WI38 (cell line): ENCODE measurements at regions not wholly inside any gene's neighbourhood (a gene's known extent, or its start where the extent isn't known, plus 50 kb on each side); places are given as distances from the start of the nearest gene placed in this dataset.

ENCODE experiments used
- H3K4me3 ChIP-seq: 2 replicates; pipeline ENCODE4 v1.5.1; 2011; ENCODE audit warnings: low read depth, mild to moderate bottlenecking, control low read depth, low read length
- TF ChIP-seq, protein P1 (sequence below): IDR thresholded peaks from 2 replicates; pipeline ENCODE4 v1.5.1; 2012; ENCODE audit warnings: low read depth, mild to moderate bottlenecking, control low read depth, low read length

- H3K4me3 ChIP-seq = no peak overlapping the region
- TF ChIP-seq, protein P1, sequence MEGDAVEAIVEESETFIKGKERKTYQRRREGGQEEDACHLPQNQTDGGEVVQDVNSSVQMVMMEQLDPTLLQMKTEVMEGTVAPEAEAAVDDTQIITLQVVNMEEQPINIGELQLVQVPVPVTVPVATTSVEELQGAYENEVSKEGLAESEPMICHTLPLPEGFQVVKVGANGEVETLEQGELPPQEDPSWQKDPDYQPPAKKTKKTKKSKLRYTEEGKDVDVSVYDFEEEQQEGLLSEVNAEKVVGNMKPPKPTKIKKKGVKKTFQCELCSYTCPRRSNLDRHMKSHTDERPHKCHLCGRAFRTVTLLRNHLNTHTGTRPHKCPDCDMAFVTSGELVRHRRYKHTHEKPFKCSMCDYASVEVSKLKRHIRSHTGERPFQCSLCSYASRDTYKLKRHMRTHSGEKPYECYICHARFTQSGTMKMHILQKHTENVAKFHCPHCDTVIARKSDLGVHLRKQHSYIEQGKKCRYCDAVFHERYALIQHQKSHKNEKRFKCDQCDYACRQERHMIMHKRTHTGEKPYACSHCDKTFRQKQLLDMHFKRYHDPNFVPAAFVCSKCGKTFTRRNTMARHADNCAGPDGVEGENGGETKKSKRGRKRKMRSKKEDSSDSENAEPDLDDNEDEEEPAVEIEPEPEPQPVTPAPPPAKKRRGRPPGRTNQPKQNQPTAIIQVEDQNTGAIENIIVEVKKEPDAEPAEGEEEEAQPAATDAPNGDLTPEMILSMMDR = no peak
Observed at GRCh38 chr10:30182191-30183054, 123.0 kb upstream of the JCAD start.

DNA sequence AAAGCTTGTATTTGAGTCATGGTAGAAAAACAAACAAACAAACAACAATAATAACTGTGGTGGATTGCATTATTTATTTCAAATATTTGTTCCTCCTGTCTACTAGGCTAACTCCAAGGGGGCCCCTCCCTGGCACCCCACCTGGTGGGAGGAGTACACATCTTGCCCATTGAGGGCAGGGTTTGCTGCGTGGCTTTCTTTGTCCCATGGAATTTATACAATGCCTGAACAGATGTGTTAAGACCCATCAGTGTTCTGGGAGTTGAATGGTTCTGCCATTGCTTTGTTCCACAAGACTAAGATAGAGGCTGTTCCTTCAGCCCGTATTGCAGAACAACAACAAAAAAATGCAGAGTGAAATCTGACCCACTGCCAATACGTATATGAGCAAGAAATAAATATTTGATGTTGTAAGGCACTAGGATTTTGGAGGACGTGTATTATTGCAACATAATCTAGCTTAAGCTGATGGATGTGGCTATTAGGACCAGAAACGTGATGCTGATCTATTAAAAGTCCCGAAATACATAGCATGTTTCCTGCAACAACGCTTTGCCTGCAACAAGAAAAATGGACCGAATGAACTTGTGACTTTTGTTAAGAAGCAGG is 119.1 kb upstream of the JCAD start:
- no peak overlapping the region for H3K4me3 ChIP-seq
- TF ChIP-seq, protein P1 = no peak

DNA sequence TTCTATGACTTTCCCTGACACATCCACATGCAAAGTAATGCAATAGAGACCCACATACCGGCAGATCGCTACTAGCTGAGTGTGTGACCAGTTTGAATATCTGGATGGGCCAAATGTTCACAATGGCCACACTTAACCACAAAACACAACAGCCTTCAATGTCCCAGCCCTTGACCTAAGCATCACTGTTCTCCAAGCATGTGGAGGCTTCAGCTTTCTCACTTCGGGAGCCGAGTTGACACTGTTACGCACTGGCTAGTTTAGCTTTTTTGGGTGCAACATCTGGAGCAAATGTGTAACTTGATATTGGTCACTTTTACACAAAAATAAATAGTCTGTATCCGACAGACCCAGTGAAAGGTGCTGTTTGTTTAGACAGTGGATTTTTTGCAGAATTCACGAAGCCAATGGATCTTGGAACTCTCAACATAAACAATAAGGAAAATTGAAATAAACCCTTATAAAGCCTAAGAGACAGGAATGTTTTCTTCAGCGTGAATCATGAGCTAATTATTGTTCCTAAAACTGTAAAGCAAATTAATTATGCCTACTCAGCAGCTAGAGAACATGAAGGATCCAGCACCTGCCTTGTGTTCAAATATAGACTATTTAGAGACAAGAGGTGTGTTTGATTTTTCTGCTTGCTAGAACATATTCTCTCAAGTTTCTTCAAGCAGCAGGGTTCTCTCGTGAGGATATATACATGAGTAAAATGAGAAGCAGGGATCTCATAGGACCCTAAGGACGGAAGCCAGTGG is 117.6 kb upstream of the JCAD start:
- TF ChIP-seq, protein P1 = no peak
- H3K4me3 ChIP-seq = no peak overlapping the region

DNA sequence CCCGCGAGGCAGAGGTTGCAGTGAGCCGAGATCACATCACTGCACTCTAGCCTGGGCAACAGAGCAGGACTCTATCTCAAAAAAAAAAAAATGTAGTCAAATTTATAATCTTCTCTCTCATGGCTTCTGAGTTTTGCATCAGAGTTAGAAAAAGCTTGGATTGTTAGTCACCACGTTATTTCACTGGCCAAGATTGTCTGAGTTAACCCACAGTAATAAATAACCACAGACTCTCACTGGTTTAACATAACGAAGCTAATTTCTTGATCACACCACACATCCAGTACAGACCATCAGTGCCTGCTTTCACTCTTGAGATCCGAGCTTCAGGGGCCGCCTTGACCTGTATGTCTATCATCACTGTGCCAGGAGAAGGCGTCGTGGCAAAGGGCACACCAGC is 116.8 kb upstream of the JCAD start:
- no peak overlapping the region for H3K4me3 ChIP-seq
- TF ChIP-seq, protein P1 = no peak

- TF ChIP-seq, protein P1 = no peak
- no peak overlapping the region for H3K4me3 ChIP-seq
Observed at GRCh38 chr10:30172673-30173072, 113.3 kb upstream of the JCAD start.

DNA sequence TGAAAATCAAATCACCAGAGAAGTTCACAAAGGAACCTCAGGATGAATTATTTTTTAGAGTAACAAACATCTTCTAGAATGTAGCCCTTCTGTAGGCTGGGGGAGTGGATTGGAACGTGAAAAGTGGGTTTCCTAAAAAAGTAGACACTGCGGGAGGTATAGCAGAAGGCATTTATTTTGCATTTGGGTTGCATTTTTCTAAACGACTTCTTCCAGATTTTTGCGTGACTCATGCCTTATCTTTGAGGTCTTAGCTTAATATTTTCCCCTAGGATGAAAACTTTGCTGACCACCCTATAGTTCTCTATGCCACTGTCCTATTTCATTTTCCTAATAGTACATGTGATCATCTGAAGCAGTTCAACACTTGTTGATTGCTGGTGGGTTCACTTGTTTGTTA is 112.7 kb upstream of the JCAD start:
- no peak overlapping the region for H3K4me3 ChIP-seq
- TF ChIP-seq, protein P1 = no peak
